ENCODE measurements at regions not wholly inside any gene's neighbourhood (a gene's known extent, or its start where the extent isn't known, plus 50 kb on each side); places are given as distances from the start of the nearest gene placed in this dataset.

DNA sequence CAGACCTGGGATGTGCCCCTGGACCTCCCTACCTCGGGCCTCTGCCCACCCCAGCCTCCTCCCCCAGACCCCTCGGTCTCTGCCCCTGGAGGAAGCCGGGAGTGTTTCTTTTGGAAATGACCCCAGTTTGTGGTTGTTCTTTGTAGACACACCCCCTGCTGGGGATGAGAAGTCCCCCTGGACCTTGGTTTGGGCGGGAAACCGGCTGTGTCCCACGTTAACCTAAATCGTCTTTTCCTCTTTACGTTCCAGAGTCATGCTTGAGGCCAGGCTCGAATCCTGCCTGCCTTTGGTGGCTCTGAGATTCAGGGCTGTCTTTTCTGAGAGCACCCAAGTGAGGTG is 116.6 kb downstream of the METRNL start:
- no peak overlapping the region for H3K4me3 Mint-ChIP-seq
- TF ChIP-seq CTCF (conservative IDR thresholded peaks at IDR 0.05): no peak
- Histone ChIP-seq H3K9me3 (ENCODE audit: control insufficient read depth, low read length) (no peaks in the 10 kb centered on the region), H3K4me1 (ENCODE audit: control insufficient read depth, insufficient read depth, low read length) (no peaks in the 10 kb centered on the region), H3K9ac (ENCODE audit: extremely low read depth, low read length, poor library complexity, severe bottlenecking) (no peak overlapping the region), H3K27ac (ENCODE audit: low read depth, low read length) (no peak overlapping the region), H3K4me3 (ENCODE audit: low read length) (no peak overlapping the region), H3K27me3 (ENCODE audit: control insufficient read depth, insufficient read depth, low read length, poor library complexity, severe bottlenecking) (no peaks in the 10 kb centered on the region), H3K36me3 (ENCODE audit: control insufficient read depth, insufficient read depth, low read length) (no peaks in the 10 kb centered on the region)
- H3K9me3 Mint-ChIP-seq: peaks cover 43% of the 10 kb centered on the region
- H3K27ac Mint-ChIP-seq: no peak overlapping the region
- H3K27me3 Mint-ChIP-seq (ENCODE audit: insufficient read depth): no peaks in the 10 kb centered on the region
- H3K4me1 Mint-ChIP-seq: no peaks in the 10 kb centered on the region
- DNase-seq: no peak
- H3K36me3 Mint-ChIP-seq (ENCODE audit: low read depth): no peaks in the 10 kb centered on the region
- 80 to 87% methylated on average over 7 to 9 of the region's 9 CpGs for WGBS, 2 experiments (ENCODE audit: insufficient coverage in 1 of 2, insufficient read length in 1 of 2)

DNA sequence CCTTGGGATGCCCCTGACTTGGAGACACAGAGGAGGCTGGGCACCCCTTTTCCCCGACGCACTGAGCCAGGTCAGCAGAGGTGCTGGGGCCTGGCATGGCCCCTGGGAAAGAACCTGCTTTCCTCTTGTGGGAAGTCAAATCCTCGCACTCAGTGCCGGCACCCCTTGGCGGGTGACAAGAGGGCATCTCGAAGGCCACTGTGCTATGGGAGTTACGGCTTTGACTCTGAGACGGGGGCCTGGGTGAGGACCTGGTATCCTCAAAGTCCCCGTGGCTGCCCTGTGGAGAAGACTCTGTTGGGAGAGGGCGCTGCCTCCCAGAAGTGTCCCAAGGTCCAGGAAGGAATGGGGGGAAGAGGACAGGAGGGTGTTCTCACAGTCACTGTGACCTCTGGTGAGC is 117.0 kb downstream of the METRNL start:
- Histone ChIP-seq H3K4me3 (ENCODE audit: low read length) (no peak overlapping the region), H3K9ac (ENCODE audit: extremely low read depth, low read length, poor library complexity, severe bottlenecking) (no peak overlapping the region), H3K4me1 (ENCODE audit: control insufficient read depth, insufficient read depth, low read length) (no peaks in the 10 kb centered on the region), H3K27me3 (ENCODE audit: control insufficient read depth, insufficient read depth, low read length, poor library complexity, severe bottlenecking) (no peaks in the 10 kb centered on the region), H3K9me3 (ENCODE audit: control insufficient read depth, low read length) (no peaks in the 10 kb centered on the region), H3K36me3 (ENCODE audit: control insufficient read depth, insufficient read depth, low read length) (no peaks in the 10 kb centered on the region), H3K27ac (ENCODE audit: low read depth, low read length) (no peak overlapping the region)
- TF ChIP-seq CTCF (conservative IDR thresholded peaks at IDR 0.05): no peak
- DNase-seq: no peak
- Mint-ChIP-seq H3K27me3 (ENCODE audit: insufficient read depth) (no peaks in the 10 kb centered on the region), H3K27ac (no peak overlapping the region), H3K4me3 (no peak overlapping the region), H3K36me3 (ENCODE audit: low read depth) (no peaks in the 10 kb centered on the region), H3K4me1 (no peaks in the 10 kb centered on the region), H3K9me3 (peaks cover 46% of the 10 kb centered on the region)
- WGBS, 2 experiments (ENCODE audit: insufficient coverage in 1 of 2, insufficient read length in 1 of 2): 90 to 92% methylated on average over 5 to 10 of the region's 10 CpGs

GRCh38 chr17:83196973-83197880 is 117.8 kb downstream of the METRNL start:
- H3K9me3 Mint-ChIP-seq: peaks cover 45% of the 10 kb centered on the region
- no peak overlapping the region for H3K9ac ChIP-seq (ENCODE audit: extremely low read depth, low read length, poor library complexity, severe bottlenecking)

More at GRCh38 chr17:83196973-83197880, 117.8 kb downstream of the METRNL start:
- Mint-ChIP-seq H3K27me3 (ENCODE audit: insufficient read depth) (no peaks in the 10 kb centered on the region), H3K4me1 (no peaks in the 10 kb centered on the region), H3K36me3 (ENCODE audit: low read depth) (no peaks in the 10 kb centered on the region), H3K27ac (no peak overlapping the region), H3K4me3 (no peak overlapping the region)
- Histone ChIP-seq H3K27me3 (ENCODE audit: control insufficient read depth, insufficient read depth, low read length, poor library complexity, severe bottlenecking) (no peaks in the 10 kb centered on the region), H3K4me3 (ENCODE audit: low read length) (no peak overlapping the region), H3K36me3 (ENCODE audit: control insufficient read depth, insufficient read depth, low read length) (no peaks in the 10 kb centered on the region), H3K27ac (ENCODE audit: low read depth, low read length) (no peak overlapping the region), H3K9me3 (ENCODE audit: control insufficient read depth, low read length) (no peaks in the 10 kb centered on the region), H3K4me1 (ENCODE audit: control insufficient read depth, insufficient read depth, low read length) (no peaks in the 10 kb centered on the region)
- no peak for DNase-seq
- no peak for TF ChIP-seq CTCF (conservative IDR thresholded peaks at IDR 0.05)
- 91% methylated on average over 19 to 24 of the region's 24 CpGs for WGBS, 2 experiments (ENCODE audit: insufficient coverage in 1 of 2, insufficient read length in 1 of 2)

All from endodermal cell (in vitro differentiated cells).